H9 (cell line): ENCODE measurements at regions not wholly inside any gene's neighbourhood (a gene's known extent, or its start where the extent isn't known, plus 50 kb on each side); places are given as distances from the start of the nearest gene placed in this dataset.

Experiments used
- DNase-seq: peaks from one replicate; pipeline ENCODE4 v3.0.0-alpha.2; 2017
- H2AFZ ChIP-seq: one replicate; pipeline ENCODE4 v1.6.1; 2013; ENCODE audit warnings: mild to moderate bottlenecking, low read length, control low read depth, moderate library complexity
- H2AK5ac ChIP-seq: 2 replicates; pipeline ENCODE4 v1.6.1; 2013; ENCODE audit warnings: low read length, control low read depth, mixed read lengths; ENCODE audit not compliant: insufficient read length
- H2BK120ac ChIP-seq: one replicate; pipeline ENCODE4 v1.6.1; 2013; ENCODE audit warnings: low read depth, mild to moderate bottlenecking, low read length, control low read depth, inconsistent platforms; ENCODE audit not compliant: poor library complexity, severe bottlenecking
- H2BK12ac ChIP-seq: 2 replicates; pipeline ENCODE4 v1.6.1; 2013; ENCODE audit warnings: low read length, control low read depth, mixed read lengths, low read depth; ENCODE audit not compliant: insufficient read length
- H2BK15ac ChIP-seq: 2 replicates; pipeline ENCODE4 v1.6.1; 2013; ENCODE audit warnings: low read depth, low read length, control low read depth
- H2BK20ac ChIP-seq: one replicate; pipeline ENCODE4 v1.6.1; 2013; ENCODE audit warnings: low read depth, mild to moderate bottlenecking, low read length, control low read depth, inconsistent platforms; ENCODE audit not compliant: poor library complexity, severe bottlenecking
- H2BK5ac ChIP-seq: 2 replicates; pipeline ENCODE4 v1.6.1; 2013; ENCODE audit warnings: low read length, control low read depth, mixed read lengths; ENCODE audit not compliant: insufficient read length
- H3K14ac ChIP-seq: 2 replicates; pipeline ENCODE4 v1.6.1; 2013; ENCODE audit warnings: low read length, control low read depth; ENCODE audit not compliant: insufficient read depth
- H3K18ac ChIP-seq: 2 replicates; pipeline ENCODE4 v1.6.1; 2013; ENCODE audit warnings: low read depth, mild to moderate bottlenecking, mixed read lengths, low read length, control low read depth; ENCODE audit not compliant: insufficient read length
- H3K23ac ChIP-seq: 2 replicates; pipeline ENCODE4 v1.6.1; 2013; ENCODE audit warnings: low read length, control low read depth, mixed read lengths, low read depth; ENCODE audit not compliant: insufficient read length
- H3K23me2 ChIP-seq: 2 replicates; pipeline ENCODE4 v1.6.1; 2013; ENCODE audit warnings: low read depth, mild to moderate bottlenecking, mixed read lengths, low read length, control low read depth; ENCODE audit not compliant: insufficient read length, poor library complexity, severe bottlenecking
- H3K27ac ChIP-seq: 2 replicates; pipeline ENCODE4 v1.5.1; 2013; ENCODE audit warnings: low read length, control low read depth, mixed read lengths, low read depth; ENCODE audit not compliant: insufficient read length
- H3K27me3 ChIP-seq: 2 replicates; pipeline ENCODE4 v1.6.1; 2013; ENCODE audit warnings: low read length, control low read depth, inconsistent platforms; ENCODE audit not compliant: insufficient read depth
- H3K4ac ChIP-seq: 2 replicates; pipeline ENCODE4 v1.6.1; 2013; ENCODE audit warnings: low read depth, mild to moderate bottlenecking, control low read depth, inconsistent platforms, low read length, moderate library complexity
- H3K4me1 ChIP-seq: 2 replicates; pipeline ENCODE4 v1.6.1; 2013; ENCODE audit warnings: low read length, control low read depth, inconsistent platforms; ENCODE audit not compliant: insufficient read depth
- H3K4me2 ChIP-seq: 2 replicates; pipeline ENCODE4 v1.6.1; 2013; ENCODE audit warnings: low read length, control low read depth, mixed read lengths; ENCODE audit not compliant: insufficient read length, insufficient read depth
- H3K56ac ChIP-seq: 2 replicates; pipeline ENCODE4 v1.6.1; 2013; ENCODE audit warnings: low read depth, mild to moderate bottlenecking, mixed read lengths, low read length, control low read depth; ENCODE audit not compliant: insufficient read length
- H3K79me1 ChIP-seq: 2 replicates; pipeline ENCODE4 v1.6.1; 2013; ENCODE audit warnings: low read depth, mild to moderate bottlenecking, moderate library complexity, low read length, control low read depth, inconsistent platforms; ENCODE audit not compliant: insufficient read depth, poor library complexity, severe bottlenecking
- H3K79me2 ChIP-seq: 2 replicates; pipeline ENCODE4 v1.6.1; 2013; ENCODE audit warnings: low read length, control low read depth, inconsistent platforms; ENCODE audit not compliant: insufficient read depth
- H3K9ac ChIP-seq: 2 replicates; pipeline ENCODE4 v1.6.1; 2013; ENCODE audit warnings: low read length, control low read depth, mixed read lengths; ENCODE audit not compliant: insufficient read length; ENCODE audit errors: extremely low read depth
- H3K9me3 ChIP-seq: one replicate; pipeline ENCODE4 v1.6.1; 2013; ENCODE audit warnings: low read depth, low read length, inconsistent platforms; ENCODE audit not compliant: control insufficient read depth
- H3T11ph ChIP-seq: one replicate; pipeline ENCODE4 v1.6.1; 2013; ENCODE audit warnings: mild to moderate bottlenecking, low read length, control low read depth, inconsistent platforms
- H4K20me1 ChIP-seq: one replicate; pipeline ENCODE4 v1.6.1; 2013; ENCODE audit not compliant: control insufficient read depth, insufficient read length, insufficient read depth
- H4K5ac ChIP-seq: 2 replicates; pipeline ENCODE4 v1.6.1; 2013; ENCODE audit warnings: low read depth, mild to moderate bottlenecking, mixed read lengths, low read length, control low read depth; ENCODE audit not compliant: insufficient read length
- H4K8ac ChIP-seq: replicated peaks from 2 replicates; pipeline ENCODE4 v1.6.1; 2013; ENCODE audit warnings: low read length, control low read depth, mixed read lengths, low read depth; ENCODE audit not compliant: insufficient read length
- H4K91ac ChIP-seq: 2 replicates; pipeline ENCODE4 v1.6.1; 2013; ENCODE audit warnings: low read depth, mild to moderate bottlenecking, moderate library complexity, mixed read lengths, low read length, control low read depth; ENCODE audit not compliant: insufficient read length
- H3K27ac Mint-ChIP-seq, 3 experiments: 2 replicates in 2 of 3; 3 replicates in 1 of 3; pipeline ENCODE4 v1.8.0; 2020 to 2021; ENCODE audit warnings: mixed read lengths in 3 of 3, mild to moderate bottlenecking in 1 of 3, moderate library complexity in 1 of 3
- H3K27me3 Mint-ChIP-seq: 2 replicates; pipeline ENCODE4 v1.8.0; 2021; ENCODE audit warnings: low read depth, mild to moderate bottlenecking, moderate library complexity, mixed read lengths
- H3K36me3 Mint-ChIP-seq, 3 experiments: 2 replicates in 2 of 3; 3 replicates in 1 of 3; pipeline ENCODE4 v1.8.0; 2020 to 2021; ENCODE audit warnings: low read depth in 3 of 3, mixed read lengths in 3 of 3; ENCODE audit not compliant: insufficient read depth in 1 of 3
- H3K4me1 Mint-ChIP-seq, 2 experiments: 2 replicates each; pipeline ENCODE4 v1.8.0; 2020; ENCODE audit warnings: mixed read lengths in 2 of 2
- H3K4me3 Mint-ChIP-seq, 2 experiments: 2 replicates in 1 of 2; 3 replicates in 1 of 2; pipeline ENCODE4 v1.8.0; 2020 to 2021; ENCODE audit warnings: mild to moderate bottlenecking in 2 of 2, mixed read lengths in 2 of 2, moderate library complexity in 1 of 2
- H3K9me3 Mint-ChIP-seq, 2 experiments: 2 replicates in 1 of 2; 3 replicates in 1 of 2; pipeline ENCODE4 v1.8.0; 2020; ENCODE audit warnings: mild to moderate bottlenecking in 2 of 2, mixed read lengths in 2 of 2, moderate library complexity in 1 of 2
- WGBS: extraction: QIAGEN DNeasy Blood & Tissue Kit; methylation state at CpG from one replicate; pipeline ENCODE4 v1.1.7; 2013; ENCODE audit warnings: missing lambda C conversion rate, low lambda C conversion rate, mixed read lengths; ENCODE audit not compliant: insufficient read length; ENCODE audit errors: extremely low coverage; 5-methylcytosine and 5-hydroxymethylcytosine counted together
- TF ChIP-seq, protein P1 (sequence below): fragments of 200-600 bp; sonication (generic); conservative IDR thresholded peaks from 3 replicates; pipeline ENCODE4 v1.8.0; 2021; ENCODE audit warnings: antibody characterized with exemption, mild to moderate bottlenecking

DNA sequence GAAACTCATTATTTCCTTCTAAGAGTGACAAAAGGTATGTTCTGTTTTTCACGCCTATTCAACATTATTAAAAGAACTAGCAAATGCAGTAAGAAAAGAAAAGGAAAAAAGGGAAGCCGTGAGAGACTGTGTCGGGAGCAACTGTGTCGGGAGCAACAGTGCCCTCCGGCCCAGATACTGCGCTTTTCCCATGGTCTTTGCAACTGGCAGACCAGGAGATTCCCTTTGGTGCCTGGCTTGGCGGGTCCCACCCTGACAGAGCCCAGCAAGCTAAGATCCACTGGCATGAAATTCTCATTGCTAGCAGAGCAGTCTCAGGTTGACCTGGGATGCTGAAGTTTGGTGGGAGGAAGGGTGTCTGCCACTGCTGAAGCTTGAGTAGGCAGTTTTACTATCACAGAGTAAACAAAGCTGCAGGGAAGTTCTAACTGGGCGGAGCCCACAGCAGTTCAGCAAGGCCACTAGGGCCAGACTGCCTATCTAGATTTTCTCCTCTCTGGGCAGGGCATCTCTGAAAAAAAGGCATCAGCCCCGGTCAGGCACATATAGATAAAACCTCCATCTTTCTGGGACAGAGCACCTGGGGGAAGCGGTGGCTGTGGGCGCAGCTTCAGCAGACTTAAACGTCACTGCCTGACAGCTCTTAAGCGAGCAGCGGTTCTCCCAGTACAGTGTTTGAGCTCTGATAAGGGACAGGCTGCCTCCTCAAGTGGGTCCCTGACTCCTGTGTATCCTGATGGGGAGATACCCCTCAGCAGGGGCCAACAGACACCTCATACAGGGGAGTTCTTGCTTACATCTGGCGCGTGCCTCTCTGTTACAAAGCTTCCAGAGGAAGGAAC lies 1237.4 kb upstream of the CDH18 start:
- Histone ChIP-seq H2BK5ac (no peak overlapping the region), H2BK20ac (no peak overlapping the region), H3K27me3 (no peaks in the 10 kb centered on the region), H4K8ac (no peak overlapping the region), H3K18ac (no peak overlapping the region), H3K56ac (no peak overlapping the region), H3K23ac (no peak overlapping the region), H3K27ac (no peak overlapping the region), H3T11ph (no peak overlapping the region), H3K4me2 (no peak overlapping the region), H2BK15ac (no peak overlapping the region), H4K5ac (no peak overlapping the region), H4K20me1 (no peaks in the 10 kb centered on the region), H3K9me3 (no peaks in the 10 kb centered on the region), H3K4ac (no peak overlapping the region), H4K91ac (no peak overlapping the region), H2BK12ac (no peak overlapping the region), H3K79me2 (no peaks in the 10 kb centered on the region), H3K4me1 (no peaks in the 10 kb centered on the region; the same call in 1 of the 2 replicates), H3K23me2 (no peaks in the 10 kb centered on the region), H3K9ac (no peak overlapping the region), H2AK5ac (no peak overlapping the region), H3K79me1 (no peaks in the 10 kb centered on the region), H3K14ac (no peak overlapping the region), H2AFZ (no peak overlapping the region), H2BK120ac (no peak overlapping the region)
- no CpG with 5 or more reads among the region's 16 CpGs for WGBS
- no peak overlapping the region for H3K4me3 Mint-ChIP-seq
- peaks cover 0 to 4% of the 10 kb centered on the region in 2 experiments; a peak in 2 of 4 replicates for H3K4me1 Mint-ChIP-seq
- DNase-seq, result no peak
- H3K9me3 Mint-ChIP-seq, result peaks cover 2 to 4% of the 10 kb centered on the region in 2 experiments; a peak in 3 of 5 replicates
- peaks cover 0 to 4% (median 0%) of the 10 kb centered on the region in 3 experiments; a peak in 2 of 7 replicates for H3K36me3 Mint-ChIP-seq
- no peak overlapping the region; a peak in 2 of 7 replicates for H3K27ac Mint-ChIP-seq
- no peaks in the 10 kb centered on the region for H3K27me3 Mint-ChIP-seq
- TF ChIP-seq, protein P1, sequence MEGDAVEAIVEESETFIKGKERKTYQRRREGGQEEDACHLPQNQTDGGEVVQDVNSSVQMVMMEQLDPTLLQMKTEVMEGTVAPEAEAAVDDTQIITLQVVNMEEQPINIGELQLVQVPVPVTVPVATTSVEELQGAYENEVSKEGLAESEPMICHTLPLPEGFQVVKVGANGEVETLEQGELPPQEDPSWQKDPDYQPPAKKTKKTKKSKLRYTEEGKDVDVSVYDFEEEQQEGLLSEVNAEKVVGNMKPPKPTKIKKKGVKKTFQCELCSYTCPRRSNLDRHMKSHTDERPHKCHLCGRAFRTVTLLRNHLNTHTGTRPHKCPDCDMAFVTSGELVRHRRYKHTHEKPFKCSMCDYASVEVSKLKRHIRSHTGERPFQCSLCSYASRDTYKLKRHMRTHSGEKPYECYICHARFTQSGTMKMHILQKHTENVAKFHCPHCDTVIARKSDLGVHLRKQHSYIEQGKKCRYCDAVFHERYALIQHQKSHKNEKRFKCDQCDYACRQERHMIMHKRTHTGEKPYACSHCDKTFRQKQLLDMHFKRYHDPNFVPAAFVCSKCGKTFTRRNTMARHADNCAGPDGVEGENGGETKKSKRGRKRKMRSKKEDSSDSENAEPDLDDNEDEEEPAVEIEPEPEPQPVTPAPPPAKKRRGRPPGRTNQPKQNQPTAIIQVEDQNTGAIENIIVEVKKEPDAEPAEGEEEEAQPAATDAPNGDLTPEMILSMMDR, result no peak
